Erythroblast (primary cell): ENCODE measurements at regions not wholly inside any gene's neighbourhood (a gene's known extent, or its start where the extent isn't known, plus 50 kb on each side); places are given as distances from the start of the nearest gene placed in this dataset.

Experiments used
- GATA1 ChIP-seq: IDR thresholded peaks from 2 replicates; pipeline ENCODE4 v1.6.1; 2011; ENCODE audit warnings: low read depth, mild to moderate bottlenecking, control low read depth, low read length, moderate library complexity
- POLR2A ChIP-seq: IDR thresholded peaks from 2 replicates; pipeline ENCODE4 v1.6.1; 2011; ENCODE audit warnings: mild to moderate bottlenecking, low read length

DNA sequence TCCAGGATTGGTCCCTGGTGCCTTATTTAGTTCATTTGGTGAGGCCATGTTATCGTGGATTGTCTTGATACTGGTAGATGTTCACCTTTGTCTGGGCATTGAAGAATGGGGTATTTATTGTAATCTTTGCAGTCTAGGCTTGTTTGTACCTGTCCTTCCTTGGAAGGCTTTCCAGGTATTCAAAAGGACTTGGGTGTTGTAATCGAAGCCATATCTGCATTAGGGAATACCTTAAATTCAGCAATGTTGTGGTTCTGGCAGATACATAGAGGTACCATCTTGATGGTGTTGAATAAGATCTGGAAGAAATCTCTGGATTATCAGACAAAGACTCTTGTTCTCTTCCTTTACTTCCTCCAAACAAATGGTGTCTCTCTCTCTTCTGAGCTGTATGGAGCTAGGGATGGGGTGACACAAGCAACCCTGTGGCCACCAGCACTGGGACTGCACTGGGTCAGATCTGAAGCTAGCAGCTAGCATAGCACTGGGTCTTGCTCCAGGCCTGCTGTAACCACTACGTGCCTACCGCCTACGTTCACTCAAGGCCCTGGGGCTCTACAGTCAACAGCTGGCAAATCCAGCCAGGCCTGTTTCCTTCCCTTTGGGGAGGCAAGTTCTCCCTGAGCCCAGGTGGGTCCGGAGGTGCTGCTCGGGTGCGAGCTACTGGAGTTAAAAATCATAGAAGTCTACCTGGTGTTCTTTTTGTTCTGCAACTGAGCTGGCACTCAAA, 261.1 kb upstream of the CITED2 start:
- TF ChIP-seq POLR2A (no peak), GATA1 (no peak)
